ENCODE measurements at regions not wholly inside any gene's neighbourhood (a gene's known extent, or its start where the extent isn't known, plus 50 kb on each side); places are given as distances from the start of the nearest gene placed in this dataset.
"Not testable (repeated sequence)": the region's sequence is repeated elsewhere in the genome, so short reads cannot be mapped to it uniquely, and the experiment has no call there.

GRCh38 chr6:2363211-2363610, 117.8 kb upstream of the GMDS start:
- DNase-seq: no peak

- DNase-seq: no peak
These were observed 115.8 kb upstream of the GMDS start for GRCh38 chr6:2361195-2361594.

DNA sequence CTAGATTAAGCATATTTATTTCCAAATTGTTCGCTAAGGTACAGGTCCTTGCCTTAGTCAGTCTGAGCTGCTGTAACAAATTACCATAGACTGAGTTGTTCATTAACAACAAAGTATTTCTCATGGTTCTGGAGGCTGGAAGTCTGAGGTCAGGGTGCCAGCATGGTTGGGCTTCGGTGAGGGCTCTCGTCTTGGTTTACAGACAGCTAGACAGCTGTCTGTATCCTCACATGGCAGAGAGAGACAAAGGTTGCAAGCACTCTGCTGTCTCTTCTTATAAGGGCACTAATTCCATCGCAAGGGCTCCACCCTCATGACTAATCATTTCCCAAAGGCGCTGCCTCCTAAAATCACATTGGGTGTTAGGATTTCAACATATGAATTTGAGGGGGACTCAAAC, 115.3 kb upstream of the GMDS start:
- no peak for DNase-seq

- DNase-seq: no peak
These were observed 114.7 kb upstream of the GMDS start for GRCh38 chr6:2360126-2360525.

GRCh38 chr6:2355150-2355549, 109.7 kb upstream of the GMDS start:
- DNase-seq: peak; percentile 37

- DNase-seq: no peak
These were observed 108.7 kb upstream of the GMDS start for GRCh38 chr6:2354138-2354491.

- DNase-seq: peak; percentile 92
These were observed 108.2 kb upstream of the GMDS start for GRCh38 chr6:2353412-2354137.

DNA sequence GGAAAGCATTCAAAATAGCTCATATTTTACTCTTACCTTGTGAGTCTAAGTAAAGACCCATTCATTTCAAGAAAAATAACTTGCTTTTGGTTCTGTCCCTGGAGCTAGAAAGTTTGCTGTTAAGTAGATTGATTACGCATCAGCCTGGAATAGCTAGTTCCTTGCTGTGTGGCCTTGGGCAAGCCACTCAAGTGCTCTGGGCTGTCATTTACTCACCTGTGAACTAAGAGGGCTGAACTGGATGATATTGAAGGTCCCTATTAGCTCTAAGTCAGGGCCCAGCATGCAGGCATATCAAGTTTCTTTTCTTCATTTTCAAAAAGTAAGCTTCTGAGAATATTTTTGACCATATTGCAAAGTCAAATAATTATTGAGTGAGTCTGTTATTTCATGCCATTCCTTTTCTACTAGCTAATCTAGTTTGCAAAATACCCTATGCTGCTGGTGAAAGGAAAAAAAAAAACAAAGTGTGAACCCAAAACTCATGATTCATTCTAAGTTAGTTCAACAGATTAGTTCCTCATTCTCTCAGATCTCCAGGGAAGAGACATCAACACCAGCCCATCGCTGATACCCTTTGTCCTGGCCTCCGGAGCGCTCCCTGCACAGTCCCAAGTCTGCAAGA, 106.5 kb upstream of the GMDS start:
- no peak for DNase-seq

- DNase-seq: no peak
These were observed 105.7 kb upstream of the GMDS start for GRCh38 chr6:2351090-2351489.

- no peak for DNase-seq
These were observed 100.7 kb upstream of the GMDS start for GRCh38 chr6:2346078-2346477.

DNA sequence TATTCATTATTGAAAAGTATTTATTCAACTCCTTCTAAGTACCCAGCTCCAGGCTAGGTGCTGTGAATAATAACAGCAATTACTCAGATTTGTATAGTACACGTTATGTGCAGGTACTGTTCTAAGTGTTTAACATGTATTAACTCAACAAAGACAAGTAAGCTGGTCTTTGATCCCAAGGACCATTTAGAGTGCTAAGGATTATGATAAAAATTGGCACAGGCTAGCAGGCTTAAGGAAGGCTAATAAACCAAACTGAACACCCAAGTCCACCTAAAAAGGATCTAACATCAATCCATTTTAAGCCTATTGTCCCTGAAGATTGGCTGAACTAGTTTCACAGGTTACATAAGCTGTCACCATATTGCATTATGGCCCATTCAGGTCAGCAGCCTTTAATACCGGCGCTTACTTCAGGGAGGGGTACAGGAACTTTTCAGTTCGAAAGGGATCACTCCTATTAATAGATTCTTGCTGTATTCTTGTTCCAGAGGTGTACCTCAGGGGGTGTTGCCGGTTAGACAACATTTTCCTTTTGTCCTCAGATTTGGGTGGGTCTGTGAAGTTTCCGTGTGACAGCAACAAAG, 99.0 kb upstream of the GMDS start:
- DNase-seq: no peak

- DNase-seq: no peak
These were observed 82.2 kb upstream of the GMDS start for GRCh38 chr6:2327591-2327990.

DNA sequence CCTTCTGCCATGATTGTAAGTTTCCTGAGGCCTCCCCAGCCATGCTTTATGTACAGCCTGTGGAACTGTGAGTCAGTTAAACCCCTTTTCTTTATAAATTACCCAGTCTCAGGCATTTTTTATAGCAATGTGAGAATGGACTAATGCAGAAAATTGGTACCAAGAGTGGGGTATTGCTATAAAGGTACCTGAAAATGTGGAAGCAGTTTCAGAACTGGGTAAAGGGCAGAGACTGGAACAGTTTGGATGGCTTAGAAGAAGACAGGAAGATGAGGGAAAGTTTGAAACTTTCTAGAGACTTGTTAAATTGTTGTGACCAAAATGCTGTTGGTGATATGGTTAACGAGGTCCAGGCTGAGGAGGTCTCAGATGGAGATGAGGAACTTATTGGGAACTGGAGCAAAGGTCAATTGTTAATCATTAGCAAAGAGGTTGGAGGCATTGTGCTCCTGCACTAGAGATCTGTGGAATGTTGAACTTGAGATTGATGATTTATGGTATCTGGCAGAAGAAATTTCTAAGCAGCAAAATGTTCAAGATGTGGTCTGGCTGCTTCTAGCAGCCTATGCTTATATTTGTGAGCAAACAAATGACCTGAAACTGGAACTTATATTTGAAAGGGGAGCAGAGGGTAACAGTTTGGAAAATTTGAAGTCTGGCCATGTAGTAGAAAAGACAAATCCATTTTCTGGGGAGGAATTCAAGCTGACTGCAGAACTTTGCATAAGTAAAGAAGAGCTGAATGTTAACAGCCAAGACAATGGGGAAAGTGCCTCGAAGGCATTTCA, 79.0 kb upstream of the GMDS start:
- DNase-seq: no peak

DNA sequence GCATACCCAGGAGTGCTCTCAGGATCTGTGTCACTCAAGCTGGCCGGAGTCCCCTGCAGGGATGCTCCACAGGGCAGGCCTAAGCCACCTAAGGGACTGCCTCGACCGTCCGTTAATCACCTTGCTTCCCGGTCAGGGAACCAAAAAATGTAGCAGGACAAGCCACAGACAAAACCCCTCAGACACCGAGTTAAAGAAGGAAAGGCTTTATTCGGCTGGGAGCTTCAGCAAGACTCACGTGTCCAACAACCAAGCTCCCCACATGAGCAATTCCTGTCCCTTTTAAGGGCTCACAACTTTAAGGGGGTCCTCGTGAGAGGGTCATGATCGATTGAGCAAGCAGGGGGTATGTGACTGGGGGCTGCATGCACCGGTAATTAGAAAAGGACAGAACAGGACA, 72.1 kb upstream of the GMDS start:
- not testable (repeated sequence) for DNase-seq

DNA sequence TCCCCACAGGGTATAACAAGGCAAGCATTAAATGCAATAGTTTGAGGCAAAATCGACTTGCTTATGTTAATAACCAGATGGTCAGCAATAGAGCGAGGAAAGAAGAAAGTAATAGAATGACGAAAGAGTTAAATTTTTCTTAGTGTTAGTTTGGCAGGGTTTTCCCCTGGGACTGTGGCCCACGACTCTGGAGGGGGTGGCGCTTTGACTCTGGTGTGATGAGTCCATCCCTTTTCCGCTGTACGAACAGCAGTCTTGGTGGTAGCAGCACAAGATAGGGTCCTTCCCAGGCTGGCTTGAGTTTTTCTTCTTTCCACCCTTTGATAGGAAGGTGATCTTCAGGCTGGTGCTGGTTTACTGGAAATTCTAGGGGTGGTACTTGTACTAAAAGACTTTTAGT, 69.2 kb upstream of the GMDS start:
- no peak for DNase-seq

DNA sequence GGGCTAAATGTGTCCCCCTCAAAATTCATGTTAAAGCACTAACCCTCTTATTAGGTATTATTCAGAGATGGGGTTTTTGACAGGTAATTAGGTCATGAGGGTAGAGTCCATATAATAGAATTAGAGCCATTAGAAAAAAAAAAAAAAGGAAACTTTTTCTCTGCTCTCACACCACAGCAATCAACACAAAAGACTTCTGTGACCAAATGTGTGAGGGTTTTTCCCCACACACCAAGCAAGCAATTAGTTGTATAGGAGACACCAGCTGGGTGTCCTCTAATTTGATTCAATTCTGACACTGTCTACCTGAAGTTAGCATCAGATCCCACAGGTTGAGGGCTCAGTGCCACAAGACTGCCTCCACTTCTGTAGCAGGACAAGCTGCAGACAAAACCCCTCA, 64.6 kb upstream of the GMDS start:
- DNase-seq: no peak

GRCh38 chr6:2309122-2309521, 63.7 kb upstream of the GMDS start:
- DNase-seq: no peak

GRCh38 chr6:2307799-2308198, 62.4 kb upstream of the GMDS start:
- DNase-seq: peak; percentile 70

DNA sequence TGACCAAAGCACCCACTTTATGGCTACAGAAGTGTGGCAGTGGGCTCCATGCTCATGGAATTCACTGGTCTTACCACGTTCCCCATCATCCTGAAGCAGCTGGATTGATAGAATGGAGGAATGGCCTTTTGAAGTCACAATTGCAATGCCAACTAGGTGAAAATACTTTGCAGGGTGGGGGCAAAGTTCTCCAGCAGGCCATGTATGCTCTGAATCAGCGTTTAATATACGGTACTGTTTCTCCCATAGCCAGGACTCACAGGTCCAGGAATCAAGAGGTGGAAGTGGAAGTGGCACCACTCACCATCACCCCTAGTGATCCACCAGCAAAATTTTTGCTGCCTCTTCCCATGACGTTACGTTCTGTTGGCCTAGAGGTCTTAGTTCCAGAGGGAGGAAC, 60.5 kb upstream of the GMDS start:
- no peak for DNase-seq

DNA sequence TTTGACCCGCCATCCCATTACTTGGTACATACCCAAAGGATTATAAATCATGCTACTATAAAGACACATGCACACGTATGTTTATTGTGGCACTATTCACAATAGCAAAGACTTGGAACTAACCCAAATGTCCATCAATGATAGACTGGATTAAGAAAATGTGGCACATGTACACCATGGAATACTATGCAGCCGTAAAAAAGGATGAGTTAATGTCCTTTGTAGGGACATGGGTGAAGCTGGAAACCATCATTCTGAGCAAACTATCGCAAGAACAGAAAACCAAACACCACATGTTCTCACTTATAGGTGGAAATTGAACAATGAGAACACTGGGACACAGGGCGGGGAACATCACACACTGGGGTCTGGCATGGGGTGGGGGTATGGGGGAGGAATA, 57.1 kb upstream of the GMDS start:
- DNase-seq: not testable (repeated sequence)

DNA sequence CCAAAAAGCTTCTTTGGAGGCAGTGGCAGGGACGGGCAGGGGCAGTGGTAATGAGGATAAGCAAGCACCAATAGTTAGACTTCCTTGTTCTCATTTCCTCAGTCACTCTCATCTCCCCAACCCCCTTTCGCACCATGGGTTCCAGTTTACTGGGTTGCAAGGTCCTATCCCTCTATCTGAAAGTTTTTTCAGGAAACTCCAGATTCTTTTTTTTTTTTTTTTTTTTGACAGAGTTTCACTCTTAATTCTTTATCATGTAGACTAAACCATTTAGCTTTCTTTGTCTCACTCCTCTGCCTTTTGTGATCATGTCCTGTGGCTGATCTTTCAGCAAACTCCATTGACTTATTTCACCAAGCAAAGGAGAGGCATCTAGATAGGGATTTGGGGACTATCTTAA, 51.4 kb upstream of the GMDS start:
- DNase-seq: no peak

Measured in eye (tissue), 1 donor.